H7 (cell line): ENCODE measurements at regions not wholly inside any gene's neighbourhood (a gene's known extent, or its start where the extent isn't known, plus 50 kb on each side); places are given as distances from the start of the nearest gene placed in this dataset.

Source experiments
- DNase-seq: peaks from one replicate; pipeline ENCODE4 v3.0.0; 2012
- H3K27me3 ChIP-seq: 2 replicates; pipeline ENCODE4 v1.6.0; 2011; ENCODE audit warnings: mild to moderate bottlenecking, low read length; ENCODE audit not compliant: control insufficient read depth, insufficient read depth
- H3K36me3 ChIP-seq: replicated peaks from 2 replicates; pipeline ENCODE4 v1.5.1; 2011; ENCODE audit warnings: low read length; ENCODE audit not compliant: control insufficient read depth, insufficient read depth
- H3K4me3 ChIP-seq: 2 replicates; pipeline ENCODE4 v1.5.1; 2011; ENCODE audit warnings: low read depth, mild to moderate bottlenecking, control low read depth, low read length, moderate library complexity; ENCODE audit not compliant: insufficient read depth

DNA sequence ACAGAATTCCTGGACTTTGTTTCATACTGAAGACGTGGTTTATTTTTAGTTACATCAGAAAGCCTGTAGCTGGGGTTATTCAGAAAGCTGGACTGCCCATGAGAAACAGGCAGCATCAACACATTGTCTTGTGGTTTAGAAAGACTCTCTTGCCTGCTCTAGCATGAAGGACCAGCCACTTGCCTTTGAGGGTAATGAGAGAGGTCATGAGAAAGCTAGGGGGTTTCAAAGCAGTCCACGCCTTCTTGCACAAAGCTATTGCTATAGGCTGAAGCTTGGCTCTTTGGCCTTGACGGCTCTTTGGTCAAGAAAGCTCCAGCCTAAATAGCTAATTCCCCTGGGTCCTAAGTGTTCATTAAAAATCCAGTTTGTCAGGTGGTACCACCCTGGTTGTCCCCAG lies 208.1 kb downstream of the PRDM2 start:
- no peaks in the 10 kb centered on the region for H3K36me3 ChIP-seq
- H3K4me3 ChIP-seq: no peak overlapping the region
- no peak for DNase-seq

DNA sequence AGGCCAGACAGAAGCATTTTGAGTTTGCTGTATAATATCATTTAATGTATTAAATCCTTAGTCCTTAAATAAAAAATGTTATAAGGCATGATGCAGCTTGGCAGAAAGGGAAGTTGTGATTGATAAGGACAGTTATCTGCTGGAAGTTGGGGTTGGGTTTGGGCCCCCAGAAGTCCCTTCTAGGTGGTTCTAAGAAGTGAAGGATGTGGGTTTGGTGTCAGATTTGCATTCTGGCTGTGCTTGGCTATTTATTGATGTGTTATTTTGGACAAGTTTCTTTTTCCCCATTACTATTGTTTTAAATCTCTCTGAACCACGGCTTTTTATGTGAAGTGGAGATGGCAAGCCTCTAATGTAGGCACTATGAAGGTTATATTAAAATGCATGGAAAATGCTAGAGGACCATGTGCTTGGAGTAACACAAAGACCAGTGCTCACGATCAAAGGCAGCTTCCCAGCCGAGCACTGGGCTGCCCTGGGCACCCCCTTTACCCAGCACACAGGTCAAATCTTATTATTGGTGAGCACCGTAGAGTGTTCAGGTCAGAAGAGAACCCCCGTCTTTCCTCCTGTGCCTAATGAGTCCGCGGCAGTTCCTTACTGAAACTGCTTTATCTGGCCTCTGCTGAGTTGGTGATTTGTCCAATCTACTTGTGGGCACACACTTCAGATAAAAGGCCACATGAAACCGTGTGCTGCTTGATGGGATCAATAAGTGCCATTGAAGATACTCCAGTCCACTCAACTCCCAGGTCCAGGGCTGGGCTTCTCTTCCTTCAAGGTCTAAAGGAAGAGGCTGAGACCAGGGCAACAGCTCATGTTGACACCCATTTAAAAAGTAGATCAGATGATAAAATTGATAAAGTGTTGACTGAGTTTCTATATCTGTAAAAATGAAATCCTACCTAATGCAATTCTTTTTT lies 212.0 kb downstream of the PRDM2 start:
- no peak overlapping the region for H3K4me3 ChIP-seq
- H3K27me3 ChIP-seq: peaks cover 2% of the 10 kb centered on the region; the same call in 1 of the 2 replicates
- no peaks in the 10 kb centered on the region for H3K36me3 ChIP-seq
- no peak for DNase-seq

More for the DNA sequence above, 208.1 kb downstream of the PRDM2 start:
- peaks cover 2% of the 10 kb centered on the region; the same call in 1 of the 2 replicates for H3K27me3 ChIP-seq

GRCh38 chr1:13913396-13913795 lies 213.4 kb downstream of the PRDM2 start:
- H3K27me3 ChIP-seq: peaks cover 2% of the 10 kb centered on the region; the same call in 1 of the 2 replicates
- DNase-seq: no peak
- no peaks in the 10 kb centered on the region for H3K36me3 ChIP-seq
- H3K4me3 ChIP-seq: no peak overlapping the region

DNA sequence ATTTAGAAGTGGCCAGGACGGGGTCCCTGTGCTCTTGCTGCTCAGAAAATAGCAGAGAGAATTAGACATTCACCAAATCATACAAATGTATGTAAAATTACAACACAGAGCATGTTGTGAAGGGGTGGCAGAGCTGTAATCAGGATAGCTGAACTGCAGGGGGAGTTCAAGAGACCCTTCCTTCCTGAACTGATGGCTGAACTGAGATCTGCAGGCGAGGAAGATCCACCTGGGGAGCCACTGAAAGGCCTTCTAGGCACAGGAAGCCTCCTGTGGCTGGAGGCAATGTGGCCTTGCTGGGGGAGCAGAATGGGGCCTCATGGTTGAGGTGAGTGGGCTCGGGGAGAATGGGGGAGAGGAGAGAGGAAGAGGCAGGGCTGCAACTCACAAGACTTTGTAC lies 216.5 kb downstream of the PRDM2 start:
- peak; percentile 46 for DNase-seq
- Histone ChIP-seq H3K27me3 (no peaks in the 10 kb centered on the region), H3K36me3 (no peaks in the 10 kb centered on the region)

DNA sequence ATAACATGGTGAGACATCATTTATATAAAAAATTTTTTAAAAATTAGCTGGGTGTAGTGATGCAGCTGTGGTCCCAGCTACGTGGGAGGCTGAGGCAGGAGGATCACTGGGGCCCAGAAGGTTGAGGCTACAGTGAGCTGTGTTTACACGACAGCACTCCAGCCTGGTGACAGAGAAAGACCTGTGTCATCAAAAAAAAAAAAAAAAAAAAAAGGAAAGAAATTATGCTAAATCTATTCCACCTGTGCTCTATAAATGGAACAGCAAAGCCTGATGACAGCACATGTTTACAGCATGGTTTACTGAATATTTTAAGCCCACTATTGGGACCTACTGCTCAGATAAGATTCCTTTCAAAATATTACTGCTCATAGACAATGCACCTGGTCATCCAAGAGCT lies 217.6 kb downstream of the PRDM2 start:
- no peak for DNase-seq
- Histone ChIP-seq H3K4me3 (no peak overlapping the region), H3K27me3 (no peaks in the 10 kb centered on the region), H3K36me3 (no peaks in the 10 kb centered on the region)

More for the DNA sequence above, 216.5 kb downstream of the PRDM2 start:
- H3K4me3 ChIP-seq: no peak overlapping the region

GRCh38 chr1:13918862-13919261 lies 218.9 kb downstream of the PRDM2 start:
- no peak overlapping the region for H3K4me3 ChIP-seq
- DNase-seq: no peak
- H3K36me3 ChIP-seq: no peaks in the 10 kb centered on the region
- H3K27me3 ChIP-seq: no peaks in the 10 kb centered on the region

DNA sequence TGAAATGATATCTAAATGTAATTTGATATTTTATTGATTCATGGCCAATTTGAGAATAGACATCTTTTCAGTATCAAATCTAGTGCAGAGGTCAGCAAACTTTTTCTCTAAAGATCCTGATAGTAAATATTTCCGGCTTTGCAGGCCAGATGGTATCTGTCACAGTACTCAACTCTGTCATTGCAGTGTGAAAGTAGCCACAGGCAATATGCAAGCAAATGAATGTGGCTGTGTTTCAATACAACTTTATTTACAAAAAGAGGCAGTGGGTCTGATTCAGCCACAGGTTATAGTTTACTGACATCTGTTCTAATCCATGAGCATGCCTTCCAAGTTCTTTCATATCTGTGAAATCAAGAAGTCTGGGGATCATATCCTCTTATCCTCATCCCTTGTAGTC lies 221.2 kb downstream of the PRDM2 start:
- H3K4me3 ChIP-seq: no peak overlapping the region
- H3K27me3 ChIP-seq: no peaks in the 10 kb centered on the region
- H3K36me3 ChIP-seq: no peaks in the 10 kb centered on the region
- no peak for DNase-seq

DNA sequence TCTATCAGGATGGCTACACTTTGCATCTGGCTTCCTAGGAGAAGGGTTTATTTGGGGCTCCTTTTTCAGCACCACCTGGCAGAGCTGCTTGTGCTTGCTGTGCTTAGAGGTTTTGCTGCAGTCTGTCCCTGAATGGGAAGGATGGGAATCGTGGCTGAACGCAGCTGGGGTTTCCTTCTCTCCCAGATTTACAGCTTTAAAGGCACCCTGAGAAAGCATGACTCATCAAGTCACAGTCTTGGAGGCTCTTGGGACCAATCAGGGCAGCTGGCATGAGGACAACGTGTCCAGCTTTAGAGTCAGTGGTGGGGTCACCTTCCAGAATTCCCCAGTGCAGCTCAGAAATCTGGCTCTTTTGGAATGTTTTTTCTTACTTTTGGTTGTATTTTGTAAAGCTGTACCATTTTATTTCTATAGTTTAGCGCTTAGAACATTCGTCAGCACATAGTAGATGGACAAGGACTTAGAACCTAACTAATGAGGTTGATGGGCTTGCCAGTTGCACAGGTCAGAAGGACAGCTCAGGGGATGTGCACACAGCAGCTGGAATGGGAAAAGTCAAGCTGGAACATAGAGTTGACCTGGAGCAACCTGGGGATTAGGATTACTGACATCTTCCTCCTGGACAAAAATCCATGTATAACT lies 222.6 kb downstream of the PRDM2 start:
- no peak for DNase-seq
- Histone ChIP-seq H3K4me3 (no peak overlapping the region), H3K27me3 (no peaks in the 10 kb centered on the region), H3K36me3 (no peaks in the 10 kb centered on the region)

- H3K36me3 ChIP-seq: no peaks in the 10 kb centered on the region
- no peaks in the 10 kb centered on the region; the same call in 1 of the 2 replicates for H3K27me3 ChIP-seq
- DNase-seq: no peak
- H3K4me3 ChIP-seq: no peak overlapping the region
These were observed 226.6 kb downstream of the PRDM2 start for GRCh38 chr1:13926556-13926955.

- H3K4me3 ChIP-seq: no peak overlapping the region
- no peak for DNase-seq
- no peaks in the 10 kb centered on the region for H3K36me3 ChIP-seq
These were observed 227.7 kb downstream of the PRDM2 start for GRCh38 chr1:13927736-13928135.

DNA sequence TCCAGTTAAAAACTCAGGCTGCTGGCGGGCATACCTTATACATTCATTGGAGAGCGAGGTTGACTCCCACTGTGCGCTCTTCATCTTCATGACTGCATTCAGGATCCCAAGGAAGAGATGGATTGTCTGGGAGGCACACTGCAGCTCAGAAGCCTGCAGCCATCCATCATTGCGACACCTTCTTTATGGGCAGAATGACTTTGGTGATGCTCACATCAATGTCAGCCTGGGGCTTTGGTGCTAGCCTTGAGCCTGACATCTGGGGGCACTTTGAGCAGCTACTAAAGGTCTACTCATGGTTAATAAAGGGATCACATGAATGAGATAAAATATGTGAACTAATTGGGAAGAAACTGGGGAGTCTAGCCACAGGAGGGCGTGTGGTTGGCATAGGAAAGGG lies 229.3 kb downstream of the PRDM2 start:
- DNase-seq: no peak
- Histone ChIP-seq H3K27me3 (no peaks in the 10 kb centered on the region; the same call in 1 of the 2 replicates), H3K4me3 (no peak overlapping the region), H3K36me3 (no peaks in the 10 kb centered on the region)

More at GRCh38 chr1:13927736-13928135, 227.7 kb downstream of the PRDM2 start:
- no peaks in the 10 kb centered on the region; the same call in 1 of the 2 replicates for H3K27me3 ChIP-seq

- peak; percentile 79 for DNase-seq
- Histone ChIP-seq H3K4me3 (no peak overlapping the region), H3K36me3 (no peaks in the 10 kb centered on the region), H3K27me3 (no peaks in the 10 kb centered on the region; the same call in 1 of the 2 replicates)
These were observed 230.2 kb downstream of the PRDM2 start for GRCh38 chr1:13930151-13930550.

GRCh38 chr1:13931226-13931625 lies 231.2 kb downstream of the PRDM2 start:
- Histone ChIP-seq H3K4me3 (no peak overlapping the region), H3K27me3 (no peaks in the 10 kb centered on the region; the same call in 1 of the 2 replicates), H3K36me3 (no peaks in the 10 kb centered on the region)
- DNase-seq: no peak

- H3K36me3 ChIP-seq: no peaks in the 10 kb centered on the region
- DNase-seq: no peak
These were observed 235.3 kb downstream of the PRDM2 start for GRCh38 chr1:13935336-13935735.

DNA sequence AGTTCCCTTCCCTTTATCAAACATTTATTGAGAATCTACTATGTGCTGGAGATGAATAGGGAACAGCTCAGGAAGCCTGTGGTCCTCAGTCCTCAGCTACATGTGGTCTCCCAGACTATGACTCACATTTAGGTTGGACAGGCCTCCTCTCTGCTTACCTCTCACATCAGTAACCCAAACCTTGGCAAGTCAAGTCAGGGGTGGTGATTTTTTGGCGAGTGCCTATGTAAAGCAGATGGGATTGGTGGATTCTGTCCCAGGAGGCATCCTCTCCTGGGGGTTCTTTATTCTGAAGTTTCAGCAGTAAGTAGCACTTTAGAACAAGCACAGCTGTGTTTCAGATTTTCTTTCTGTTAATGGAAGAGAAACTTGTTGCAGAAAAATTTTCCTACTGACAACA lies 241.3 kb downstream of the PRDM2 start:
- no peaks in the 10 kb centered on the region for H3K36me3 ChIP-seq
- no peak overlapping the region for H3K4me3 ChIP-seq
- no peak for DNase-seq
- H3K27me3 ChIP-seq: no peaks in the 10 kb centered on the region

More at GRCh38 chr1:13935336-13935735, 235.3 kb downstream of the PRDM2 start:
- no peak overlapping the region for H3K4me3 ChIP-seq
- no peaks in the 10 kb centered on the region for H3K27me3 ChIP-seq
